ENCODE measurements at regions not wholly inside any gene's neighbourhood (a gene's known extent, or its start where the extent isn't known, plus 50 kb on each side); places are given as distances from the start of the nearest gene placed in this dataset.

- H3K27me3 Mint-ChIP-seq (ENCODE audit: low read depth), result peaks cover 3% of the 10 kb centered on the region; the same call in 1 of the 2 replicates
- Histone ChIP-seq H3K4me2 (ENCODE audit: insufficient read depth, insufficient read length, low read length) (no peak overlapping the region), H3K79me1 (ENCODE audit: insufficient read depth, low read depth, low read length, poor library complexity, severe bottlenecking) (no peaks in the 10 kb centered on the region), H3T11ph (ENCODE audit: low read length) (no peak overlapping the region), H2AK5ac (ENCODE audit: insufficient read length, low read length) (no peak overlapping the region), H3K27ac (ENCODE audit: insufficient read length, low read depth, low read length) (no peak overlapping the region), H2BK5ac (ENCODE audit: insufficient read length, low read length) (no peak overlapping the region), H4K20me1 (ENCODE audit: control insufficient read depth, insufficient read depth, insufficient read length) (no peaks in the 10 kb centered on the region), H3K23ac (ENCODE audit: insufficient read length, low read depth, low read length) (no peak overlapping the region), H3K27me3 (ENCODE audit: insufficient read depth, low read length) (0 out of 2 replicates have a peak, but pooled peaks cover 2% of the 10 kb centered on the region), H3K4me1 (ENCODE audit: insufficient read depth, low read length) (no peaks in the 10 kb centered on the region), H3K9me3 (ENCODE audit: control insufficient read depth, low read depth, low read length) (no peaks in the 10 kb centered on the region), H4K5ac (ENCODE audit: insufficient read length, low read depth, low read length) (no peak overlapping the region), H2BK20ac (ENCODE audit: low read depth, low read length, poor library complexity, severe bottlenecking) (no peak overlapping the region), H2BK120ac (ENCODE audit: low read depth, low read length, poor library complexity, severe bottlenecking) (no peak overlapping the region), H2BK12ac (ENCODE audit: insufficient read length, low read depth, low read length) (no peak overlapping the region), H4K91ac (ENCODE audit: insufficient read length, low read depth, low read length) (no peak overlapping the region), H3K9ac (ENCODE audit: extremely low read depth, insufficient read length, low read length) (no peak overlapping the region), H3K18ac (ENCODE audit: insufficient read length, low read depth, low read length) (no peak overlapping the region), H3K56ac (ENCODE audit: insufficient read length, low read depth, low read length) (no peak overlapping the region), H2BK15ac (ENCODE audit: low read depth, low read length) (no peak overlapping the region), H3K14ac (ENCODE audit: insufficient read depth, low read length) (no peak overlapping the region), H4K8ac (replicated peaks; ENCODE audit: insufficient read length, low read depth, low read length) (no peak overlapping the region), H3K4ac (ENCODE audit: low read depth, low read length) (no peak overlapping the region), H3K79me2 (ENCODE audit: insufficient read depth, low read length) (no peaks in the 10 kb centered on the region), H2AFZ (ENCODE audit: low read length) (no peak overlapping the region), H3K23me2 (ENCODE audit: insufficient read length, low read depth, low read length, poor library complexity, severe bottlenecking) (no peaks in the 10 kb centered on the region)
- peaks cover 2 to 8% of the 10 kb centered on the region in 2 experiments; a peak in 3 of 5 replicates for H3K9me3 Mint-ChIP-seq
- no peaks in the 10 kb centered on the region for H3K4me1 Mint-ChIP-seq
- TF ChIP-seq CTCF (conservative IDR thresholded peaks at IDR 0.05), result no peak
- H3K27ac Mint-ChIP-seq, result no peak overlapping the region
- no peaks in the 10 kb centered on the region for H3K36me3 Mint-ChIP-seq (ENCODE audit: insufficient read depth in 1 of 3, low read depth in 3 of 3)
- no CpG with 5 or more reads among the region's 6 CpGs for WGBS (ENCODE audit: extremely low coverage, insufficient read length, low lambda C conversion rate)
- DNase-seq, result no peak
- no peak overlapping the region for H3K4me3 Mint-ChIP-seq
Measured at GRCh38 chr12:127230843-127231260, 1036.1 kb upstream of the TMEM132C start.

All from H9 (cell line).